ENCODE measurements at regions not wholly inside any gene's neighbourhood (a gene's known extent, or its start where the extent isn't known, plus 50 kb on each side); places are given as distances from the start of the nearest gene placed in this dataset.

- peaks cover 2% of the 10 kb centered on the region for H3K27me3 Mint-ChIP-seq (ENCODE audit: unreplicated experiment)
Observed at GRCh38 chr3:64827431-64827830, 139.6 kb upstream of the ADAMTS9 start.

GRCh38 chr3:64827019-64827418 is 139.2 kb upstream of the ADAMTS9 start:
- no peak for TF ChIP-seq CTCF (IDR thresholded peaks at IDR 0.05; ENCODE audit: unreplicated experiment)
- Mint-ChIP-seq H3K4me1 (ENCODE audit: unreplicated experiment) (peaks cover 17% of the 10 kb centered on the region), H3K27ac (ENCODE audit: unreplicated experiment) (no peak overlapping the region), H3K4me3 (ENCODE audit: unreplicated experiment) (no peak overlapping the region), H3K27me3 (ENCODE audit: unreplicated experiment) (peaks cover 2% of the 10 kb centered on the region), H3K9me3 (ENCODE audit: unreplicated experiment) (no peaks in the 10 kb centered on the region), H3K36me3 (ENCODE audit: low read depth, unreplicated experiment) (no peaks in the 10 kb centered on the region)
- DNase-seq (ENCODE audit: low spot score) = no peak

More at GRCh38 chr3:64827431-64827830, 139.6 kb upstream of the ADAMTS9 start:
- no peak overlapping the region for H3K4me3 Mint-ChIP-seq (ENCODE audit: unreplicated experiment)
- no peak for TF ChIP-seq CTCF (IDR thresholded peaks at IDR 0.05; ENCODE audit: unreplicated experiment)
- H3K27ac Mint-ChIP-seq (ENCODE audit: unreplicated experiment) = no peak overlapping the region
- peaks cover 17% of the 10 kb centered on the region for H3K4me1 Mint-ChIP-seq (ENCODE audit: unreplicated experiment)
- H3K9me3 Mint-ChIP-seq (ENCODE audit: unreplicated experiment) = no peaks in the 10 kb centered on the region
- no peak for DNase-seq (ENCODE audit: low spot score)
- no peaks in the 10 kb centered on the region for H3K36me3 Mint-ChIP-seq (ENCODE audit: low read depth, unreplicated experiment)

- Mint-ChIP-seq H3K36me3 (ENCODE audit: low read depth, unreplicated experiment) (no peaks in the 10 kb centered on the region), H3K4me3 (ENCODE audit: unreplicated experiment) (no peak overlapping the region), H3K27ac (ENCODE audit: unreplicated experiment) (no peak overlapping the region), H3K27me3 (ENCODE audit: unreplicated experiment) (peaks cover 2% of the 10 kb centered on the region), H3K9me3 (ENCODE audit: unreplicated experiment) (no peaks in the 10 kb centered on the region), H3K4me1 (ENCODE audit: unreplicated experiment) (peaks cover 19% of the 10 kb centered on the region)
- no peak for TF ChIP-seq CTCF (IDR thresholded peaks at IDR 0.05; ENCODE audit: unreplicated experiment)
- no peak for DNase-seq (ENCODE audit: low spot score)
Observed at GRCh38 chr3:64825404-64826120, 137.8 kb upstream of the ADAMTS9 start.

GRCh38 chr3:64824394-64824909 is 136.7 kb upstream of the ADAMTS9 start:
- no peak for TF ChIP-seq CTCF (IDR thresholded peaks at IDR 0.05; ENCODE audit: unreplicated experiment)
- no peaks in the 10 kb centered on the region for H3K27me3 Mint-ChIP-seq (ENCODE audit: unreplicated experiment)
- no peaks in the 10 kb centered on the region for H3K36me3 Mint-ChIP-seq (ENCODE audit: low read depth, unreplicated experiment)
- H3K4me3 Mint-ChIP-seq (ENCODE audit: unreplicated experiment) = no peak overlapping the region
- H3K9me3 Mint-ChIP-seq (ENCODE audit: unreplicated experiment) = no peaks in the 10 kb centered on the region
- H3K27ac Mint-ChIP-seq (ENCODE audit: unreplicated experiment) = no peak overlapping the region
- no peak for DNase-seq (ENCODE audit: low spot score)
- peaks cover 19% of the 10 kb centered on the region for H3K4me1 Mint-ChIP-seq (ENCODE audit: unreplicated experiment)

- Mint-ChIP-seq H3K9me3 (ENCODE audit: unreplicated experiment) (no peaks in the 10 kb centered on the region), H3K27ac (ENCODE audit: unreplicated experiment) (peak overlapping the region; percentile 87), H3K4me3 (ENCODE audit: unreplicated experiment) (no peak overlapping the region), H3K27me3 (ENCODE audit: unreplicated experiment) (no peaks in the 10 kb centered on the region), H3K4me1 (ENCODE audit: unreplicated experiment) (peaks cover 53% of the 10 kb centered on the region), H3K36me3 (ENCODE audit: low read depth, unreplicated experiment) (no peaks in the 10 kb centered on the region)
- DNase-seq (ENCODE audit: low spot score) = no peak
- no peak for TF ChIP-seq CTCF (IDR thresholded peaks at IDR 0.05; ENCODE audit: unreplicated experiment)
Observed at GRCh38 chr3:64818196-64818595, 130.4 kb upstream of the ADAMTS9 start.

Data from endothelial cell (in vitro differentiated cells).